Activated naive CD4-positive, alpha-beta T cell treated with anti-CD3 and anti-CD28 coated beads for 36 hours (primary cell): ENCODE measurements at regions not wholly inside any gene's neighbourhood (a gene's known extent, or its start where the extent isn't known, plus 50 kb on each side); places are given as distances from the start of the nearest gene placed in this dataset.
"Not testable (repeated sequence)": the region's sequence is repeated elsewhere in the genome, so short reads cannot be mapped to it uniquely, and the experiment has no call there.

Source experiments
- CTCF ChIA-PET: fragments of 350-600 bp; sonication (Branson Sonifier 250); formaldehyde crosslinking; loops from one replicate; lab custom pipeline; 2021; ENCODE audit warnings: antibody characterized with exemption; lab: Charles Lee
- DNase-seq: peaks from one replicate; pipeline ENCODE4 v3.0.0-alpha.2; 2020
- H3K27ac Mint-ChIP-seq: one replicate; pipeline ENCODE4 v1.8.0; 2021; ENCODE audit warnings: mild to moderate bottlenecking, mixed read lengths
- H3K27me3 Mint-ChIP-seq: one replicate; pipeline ENCODE4 v1.8.0; 2021; ENCODE audit warnings: low read depth, mixed read lengths
- H3K36me3 Mint-ChIP-seq: one replicate; pipeline ENCODE4 v1.8.0; 2021; ENCODE audit warnings: low read depth, mixed read lengths
- H3K4me1 Mint-ChIP-seq: one replicate; pipeline ENCODE4 v1.8.0; 2021; ENCODE audit warnings: low read depth, mixed read lengths
- H3K4me3 Mint-ChIP-seq: one replicate; pipeline ENCODE4 v1.8.0; 2021; ENCODE audit warnings: mild to moderate bottlenecking, moderate library complexity, mixed read lengths
- H3K9me3 Mint-ChIP-seq: one replicate; pipeline ENCODE4 v1.8.0; 2021; ENCODE audit warnings: mixed read lengths
- intact Hi-C: fragments of 100-400 bp; cut with micrococcal nuclease; formaldehyde crosslinking; loops from one replicate; pipeline ENCODE4 v1.15.1; 2023

GRCh38 chr5:158599157-158599556 lies 500.6 kb downstream of the EBF1 start:
- CTCF ChIA-PET, result interaction anchor here (0.6 kb wide), 1 partner anchor 20 kb away, joined by 3 read pairs; no protein-coding TSS in a partner anchor
- no peaks in the 10 kb centered on the region for H3K36me3 Mint-ChIP-seq
- no peaks in the 10 kb centered on the region for H3K27me3 Mint-ChIP-seq
- H3K9me3 Mint-ChIP-seq, result no peaks in the 10 kb centered on the region
- DNase-seq, result no peak
- intact Hi-C loops, result no loop called here
- H3K4me1 Mint-ChIP-seq, result no peaks in the 10 kb centered on the region
- H3K4me3 Mint-ChIP-seq, result no peak overlapping the region
- no peak overlapping the region for H3K27ac Mint-ChIP-seq

DNA sequence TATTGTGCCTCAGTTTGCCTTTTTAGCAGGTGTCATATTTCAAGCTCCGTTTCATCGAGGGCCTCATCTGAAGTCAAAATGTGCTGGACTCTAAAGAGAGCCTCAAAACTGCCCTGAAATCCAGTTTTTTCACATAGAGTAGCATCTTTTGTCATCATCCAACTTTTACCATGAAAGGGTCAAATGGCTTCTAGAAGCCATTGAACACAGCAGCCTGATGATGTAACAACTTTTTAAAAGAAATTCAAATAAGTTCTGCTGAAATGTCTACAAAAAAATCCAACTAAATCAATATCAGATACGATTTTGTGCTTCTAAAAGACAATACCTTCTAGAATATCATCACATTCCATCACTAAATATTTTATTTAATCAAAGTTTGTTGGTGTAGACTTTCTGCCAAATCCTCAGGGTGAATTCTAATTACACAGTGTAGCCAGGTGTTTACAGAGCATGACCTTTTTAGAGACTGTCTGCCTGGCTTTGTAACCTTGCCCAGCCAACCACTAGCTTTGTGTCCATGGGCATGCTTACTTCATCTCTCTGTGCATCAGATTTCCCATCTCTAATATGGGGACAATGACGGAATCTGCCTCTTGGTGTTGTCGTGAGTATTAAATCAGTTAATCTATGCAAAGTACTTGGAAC lies 505.0 kb downstream of the EBF1 start:
- Mint-ChIP-seq H3K27ac (no peak overlapping the region), H3K27me3 (no peaks in the 10 kb centered on the region), H3K36me3 (no peaks in the 10 kb centered on the region), H3K4me3 (no peak overlapping the region), H3K4me1 (no peaks in the 10 kb centered on the region), H3K9me3 (no peaks in the 10 kb centered on the region)
- no peak for DNase-seq
- intact Hi-C loops, result no loop called here
- CTCF ChIA-PET, result no interaction called here

- no peak for DNase-seq
- no peaks in the 10 kb centered on the region for H3K9me3 Mint-ChIP-seq
- intact Hi-C loops, result no loop called here
- H3K4me3 Mint-ChIP-seq, result no peak overlapping the region
- CTCF ChIA-PET, result no interaction called here
- H3K36me3 Mint-ChIP-seq, result no peaks in the 10 kb centered on the region
- no peaks in the 10 kb centered on the region for H3K4me1 Mint-ChIP-seq
- no peaks in the 10 kb centered on the region for H3K27me3 Mint-ChIP-seq
- H3K27ac Mint-ChIP-seq, result no peak overlapping the region
Measured at GRCh38 chr5:158593925-158594324, 505.8 kb downstream of the EBF1 start.

DNA sequence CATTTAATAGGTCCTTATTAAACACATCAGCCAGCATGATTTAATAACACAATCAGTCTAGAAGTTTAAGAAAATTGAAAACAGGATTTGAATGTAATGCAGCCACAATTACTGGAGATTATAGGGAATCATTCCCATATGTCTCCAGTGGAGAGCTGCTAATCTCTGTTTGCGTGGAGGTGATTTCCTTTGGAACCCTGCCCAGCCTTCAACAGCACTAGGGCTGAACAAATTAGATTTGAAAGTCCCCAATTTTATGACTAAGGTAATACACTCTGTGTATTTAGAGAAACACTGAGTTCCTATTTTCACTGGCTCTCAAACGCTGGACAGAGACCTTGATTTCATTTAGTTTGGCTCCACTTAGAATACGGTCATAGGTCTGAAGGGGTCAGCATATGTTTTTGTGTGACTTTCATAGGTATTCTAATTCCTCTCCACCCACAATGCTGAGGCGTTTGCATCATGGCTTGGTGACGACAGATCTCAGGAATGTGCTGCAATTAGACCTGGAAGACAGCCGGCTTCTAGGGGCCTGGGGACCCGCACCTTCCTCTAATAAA lies 508.3 kb downstream of the EBF1 start:
- Mint-ChIP-seq H3K27ac (no peak overlapping the region), H3K4me3 (no peak overlapping the region), H3K4me1 (no peaks in the 10 kb centered on the region), H3K36me3 (no peaks in the 10 kb centered on the region), H3K27me3 (no peaks in the 10 kb centered on the region), H3K9me3 (no peaks in the 10 kb centered on the region)
- CTCF ChIA-PET, result no interaction called here
- intact Hi-C loops, result no loop called here
- no peak for DNase-seq

DNA sequence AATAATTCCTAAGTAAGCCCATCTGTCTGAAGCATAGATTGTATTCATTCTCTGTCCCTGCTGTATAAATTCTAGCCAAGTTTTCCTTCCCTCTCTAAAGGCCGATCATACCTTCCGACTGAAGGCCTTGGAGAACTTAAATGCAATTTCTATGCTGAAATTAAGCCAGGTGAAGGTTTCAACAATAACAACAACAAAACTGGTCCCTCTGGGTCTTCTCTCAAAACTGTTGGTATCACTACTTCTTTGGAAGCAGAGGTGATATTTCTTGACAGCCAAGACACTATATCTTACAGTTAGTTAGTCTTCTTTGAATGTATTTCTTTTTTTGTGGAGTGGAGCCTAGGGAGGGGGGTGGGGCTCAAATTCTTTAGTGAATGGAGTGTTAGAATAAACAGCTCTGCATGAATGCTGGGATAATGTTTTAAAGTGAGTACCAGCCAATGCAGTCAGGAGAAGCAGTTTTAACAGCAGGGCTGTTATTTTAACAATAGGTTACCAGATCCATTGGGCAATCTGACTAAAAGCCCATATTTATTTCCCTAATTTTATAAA lies 508.9 kb downstream of the EBF1 start:
- Mint-ChIP-seq H3K27me3 (no peaks in the 10 kb centered on the region), H3K9me3 (peaks cover 4% of the 10 kb centered on the region), H3K4me1 (no peaks in the 10 kb centered on the region), H3K4me3 (no peak overlapping the region), H3K36me3 (no peaks in the 10 kb centered on the region), H3K27ac (no peak overlapping the region)
- intact Hi-C loops, result no loop called here
- no peak for DNase-seq
- CTCF ChIA-PET, result no interaction called here

DNA sequence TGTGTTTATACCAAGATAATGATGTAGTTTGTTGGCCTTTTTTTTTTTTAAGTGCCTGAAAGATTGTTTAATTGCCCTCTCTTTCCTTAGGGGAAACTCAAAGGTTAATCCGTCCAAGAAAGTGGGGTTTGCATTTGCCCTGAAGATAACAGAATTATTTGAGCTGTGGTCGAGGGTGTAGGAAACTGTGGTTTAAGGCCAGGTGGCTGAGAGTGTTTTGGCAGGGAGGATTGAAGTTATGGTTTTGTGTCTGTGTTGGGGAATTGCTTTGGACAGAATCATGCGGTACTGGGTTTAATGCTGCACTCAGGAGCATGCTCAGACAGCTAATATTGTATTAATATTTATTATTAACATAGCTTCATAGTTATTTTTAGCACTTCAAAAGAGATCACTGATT lies 509.8 kb downstream of the EBF1 start:
- H3K9me3 Mint-ChIP-seq, result peaks cover 7% of the 10 kb centered on the region
- H3K4me3 Mint-ChIP-seq, result no peak overlapping the region
- H3K36me3 Mint-ChIP-seq, result no peaks in the 10 kb centered on the region
- DNase-seq, result no peak
- CTCF ChIA-PET, result no interaction called here
- H3K27ac Mint-ChIP-seq, result no peak overlapping the region
- H3K27me3 Mint-ChIP-seq, result no peaks in the 10 kb centered on the region
- no peaks in the 10 kb centered on the region for H3K4me1 Mint-ChIP-seq
- intact Hi-C loops, result no loop called here

DNA sequence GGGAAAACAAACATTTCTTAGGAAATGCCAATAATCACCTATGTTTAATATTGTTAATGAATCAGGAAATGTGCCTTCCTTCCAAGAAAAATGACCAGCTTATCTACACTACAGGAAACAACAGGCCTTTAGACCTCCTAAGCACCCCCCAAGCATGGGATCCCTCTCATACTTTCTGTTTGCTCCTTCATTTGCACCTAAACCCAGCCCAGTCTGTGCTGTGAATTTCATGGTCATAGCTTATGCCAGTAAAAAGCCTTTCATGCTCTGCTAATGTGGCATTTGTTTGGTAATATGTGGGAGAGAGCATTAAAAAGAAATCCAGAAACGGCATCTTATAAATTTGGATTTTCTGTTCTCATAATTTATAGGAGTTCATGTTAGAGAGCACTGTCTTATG lies 511.1 kb downstream of the EBF1 start:
- H3K27me3 Mint-ChIP-seq, result no peaks in the 10 kb centered on the region
- intact Hi-C loops, result no loop called here
- no peak overlapping the region for H3K4me3 Mint-ChIP-seq
- CTCF ChIA-PET, result no interaction called here
- H3K9me3 Mint-ChIP-seq, result peaks cover 10% of the 10 kb centered on the region
- no peaks in the 10 kb centered on the region for H3K36me3 Mint-ChIP-seq
- H3K27ac Mint-ChIP-seq, result no peak overlapping the region
- no peak for DNase-seq
- H3K4me1 Mint-ChIP-seq, result no peaks in the 10 kb centered on the region

DNA sequence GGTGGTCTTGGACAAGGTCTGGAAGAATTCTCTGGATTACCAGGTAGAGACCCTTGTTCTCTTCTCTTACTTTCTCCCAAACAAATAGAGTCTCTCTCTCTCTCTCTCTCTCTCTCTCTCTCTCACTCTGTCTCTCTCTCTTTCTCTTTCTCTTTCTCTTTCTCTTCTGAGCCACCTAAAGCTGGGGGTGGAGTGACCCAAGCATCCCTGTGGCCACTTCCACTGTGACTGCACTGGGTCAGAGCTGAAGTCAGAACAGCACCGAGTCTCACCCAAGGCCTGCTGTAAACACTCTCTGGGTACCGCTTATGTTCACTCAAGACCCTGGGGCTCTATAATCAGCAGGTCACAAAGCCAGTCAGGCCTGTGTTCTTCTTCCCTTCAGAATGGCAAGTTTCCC lies 513.7 kb downstream of the EBF1 start:
- intact Hi-C loops, result no loop called here
- Mint-ChIP-seq H3K36me3 (no peaks in the 10 kb centered on the region), H3K4me1 (no peaks in the 10 kb centered on the region), H3K27ac (no peak overlapping the region), H3K4me3 (no peak overlapping the region), H3K9me3 (peaks cover 16% of the 10 kb centered on the region), H3K27me3 (no peaks in the 10 kb centered on the region)
- CTCF ChIA-PET, result no interaction called here
- no peak for DNase-seq

GRCh38 chr5:158582669-158583068 lies 517.0 kb downstream of the EBF1 start:
- H3K4me1 Mint-ChIP-seq, H3K4me3 Mint-ChIP-seq, intact Hi-C loops, H3K27ac Mint-ChIP-seq, DNase-seq, CTCF ChIA-PET, H3K36me3 Mint-ChIP-seq, H3K27me3 Mint-ChIP-seq: not testable (repeated sequence)
- peaks cover 23% of the 10 kb centered on the region for H3K9me3 Mint-ChIP-seq

GRCh38 chr5:158573829-158574228 lies 525.9 kb downstream of the EBF1 start:
- CTCF ChIA-PET, result no interaction called here
- Mint-ChIP-seq H3K27me3 (no peaks in the 10 kb centered on the region), H3K4me1 (no peaks in the 10 kb centered on the region), H3K36me3 (no peaks in the 10 kb centered on the region), H3K9me3 (peaks cover 3% of the 10 kb centered on the region), H3K4me3 (no peak overlapping the region), H3K27ac (no peak overlapping the region)
- DNase-seq, result no peak
- intact Hi-C loops, result no loop called here

GRCh38 chr5:158570502-158570901 lies 529.2 kb downstream of the EBF1 start:
- Mint-ChIP-seq H3K4me1 (no peaks in the 10 kb centered on the region), H3K27me3 (no peaks in the 10 kb centered on the region), H3K9me3 (no peaks in the 10 kb centered on the region), H3K4me3 (no peak overlapping the region), H3K36me3 (no peaks in the 10 kb centered on the region), H3K27ac (no peak overlapping the region)
- intact Hi-C loops, result no loop called here
- CTCF ChIA-PET, result no interaction called here
- DNase-seq, result no peak

DNA sequence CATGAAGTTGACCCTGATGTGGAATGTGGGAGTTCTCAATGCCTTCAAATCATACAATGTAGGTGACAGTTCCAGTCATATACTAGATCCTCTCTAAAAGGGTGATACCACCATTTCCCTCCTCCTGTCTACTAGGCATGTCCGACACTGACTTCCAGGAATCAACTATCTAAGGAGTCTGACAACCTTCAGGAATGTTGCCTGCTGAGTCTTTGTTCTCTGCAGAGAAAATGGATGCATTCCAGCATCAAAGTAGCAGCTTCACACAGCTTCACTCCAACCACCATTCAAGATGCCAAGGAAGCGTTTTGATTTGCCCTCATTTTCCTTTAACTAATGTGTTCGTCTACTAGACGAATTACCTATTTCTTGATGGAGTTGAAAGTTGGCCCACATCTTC lies 530.2 kb downstream of the EBF1 start:
- Mint-ChIP-seq H3K4me1 (no peaks in the 10 kb centered on the region), H3K27me3 (no peaks in the 10 kb centered on the region), H3K36me3 (no peaks in the 10 kb centered on the region), H3K4me3 (no peak overlapping the region), H3K9me3 (no peaks in the 10 kb centered on the region), H3K27ac (no peak overlapping the region)
- DNase-seq, result no peak
- CTCF ChIA-PET, result no interaction called here
- intact Hi-C loops, result no loop called here

DNA sequence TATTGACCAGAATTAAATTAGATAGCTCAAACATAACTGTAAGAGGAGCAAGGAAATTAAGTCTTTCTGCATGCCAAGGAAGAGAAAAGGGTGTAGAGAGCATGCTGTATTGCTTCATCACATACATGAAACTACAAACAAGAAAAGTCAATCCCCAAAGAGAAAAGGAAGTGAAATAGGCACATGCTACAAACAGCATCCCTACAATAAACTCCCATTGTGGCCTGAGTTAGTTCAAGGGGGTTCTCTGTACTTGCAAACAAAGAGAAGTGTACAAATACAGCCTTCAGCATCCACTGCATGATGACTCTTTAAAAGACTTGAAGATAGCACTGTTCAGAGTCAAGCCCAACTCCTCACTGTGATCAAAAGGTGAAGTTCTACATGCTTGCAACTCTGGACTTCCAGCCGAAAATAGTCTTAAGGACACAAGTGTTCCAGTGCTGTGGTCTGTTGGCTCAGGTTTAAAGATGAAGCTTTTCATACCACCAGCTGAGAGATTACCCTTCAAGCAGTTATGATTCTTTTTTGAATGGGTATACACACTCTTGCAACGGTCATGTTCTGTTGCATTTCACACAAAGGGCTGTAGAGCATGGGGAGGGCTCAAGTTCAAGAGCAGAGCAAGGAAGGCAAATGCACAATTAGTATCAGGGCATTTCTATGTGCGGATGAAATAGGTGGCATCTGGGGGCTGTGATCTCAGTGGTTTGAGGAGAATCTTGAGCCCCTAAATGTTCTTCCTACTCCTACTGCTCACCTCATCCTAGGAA lies 534.5 kb downstream of the EBF1 start:
- Mint-ChIP-seq H3K27me3 (no peaks in the 10 kb centered on the region), H3K36me3 (no peaks in the 10 kb centered on the region), H3K4me1 (no peaks in the 10 kb centered on the region), H3K27ac (no peak overlapping the region), H3K9me3 (no peaks in the 10 kb centered on the region), H3K4me3 (no peak overlapping the region)
- intact Hi-C loops, result no loop called here
- DNase-seq, result no peak
- CTCF ChIA-PET, result no interaction called here
